Activated T-cell treated with anti-CD3 and anti-CD28 coated beads, Interleukin-2, amount 50 U/mL, for 4 hours (primary cell): ENCODE measurements at regions not wholly inside any gene's neighbourhood (a gene's known extent, or its start where the extent isn't known, plus 50 kb on each side); places are given as distances from the start of the nearest gene placed in this dataset.

Experiments used
- ATAC-seq, 2 donors: fragments of 200-7000 bp; cut with Tn5 transposase; one replicate each; pipeline ENCODE4 v1.10.0; 2021
- DNase-seq: peaks from one replicate; pipeline ENCODE4 v3.0.0-alpha.2; 2020
- H3K27me3 Mint-ChIP-seq: one replicate; pipeline ENCODE4 v1.8.0; 2021; ENCODE audit warnings: low read depth, mixed read lengths
- H3K36me3 Mint-ChIP-seq: one replicate; pipeline ENCODE4 v1.8.0; 2022; ENCODE audit warnings: mixed read lengths; ENCODE audit not compliant: insufficient read depth
- H3K4me1 Mint-ChIP-seq: one replicate; pipeline ENCODE4 v1.8.0; 2021; ENCODE audit warnings: low read depth, mixed read lengths
- H3K4me3 Mint-ChIP-seq: one replicate; pipeline ENCODE4 v1.8.0; 2021; ENCODE audit warnings: mild to moderate bottlenecking, moderate library complexity, mixed read lengths
- H3K9me3 Mint-ChIP-seq: one replicate; pipeline ENCODE4 v1.8.0; 2021; ENCODE audit warnings: mixed read lengths

GRCh38 chr6:15927531-15928225 is 201.2 kb upstream of the MYLIP start:
- Mint-ChIP-seq H3K4me1 (no peaks in the 10 kb centered on the region), H3K4me3 (no peak overlapping the region), H3K36me3 (peaks cover 1% of the 10 kb centered on the region), H3K9me3 (peaks cover 28% of the 10 kb centered on the region), H3K27me3 (peaks cover 18% of the 10 kb centered on the region)
- DNase-seq: no peak
- ATAC-seq: no peak

GRCh38 chr6:15926256-15926655 is 202.6 kb upstream of the MYLIP start:
- DNase-seq (no peak), ATAC-seq (no peak)
- Mint-ChIP-seq H3K9me3 (peaks cover 22% of the 10 kb centered on the region), H3K4me3 (no peak overlapping the region), H3K27me3 (peaks cover 18% of the 10 kb centered on the region), H3K36me3 (peaks cover 1% of the 10 kb centered on the region), H3K4me1 (no peaks in the 10 kb centered on the region)

GRCh38 chr6:15924893-15925292 is 204.0 kb upstream of the MYLIP start:
- Mint-ChIP-seq H3K27me3 (peaks cover 15% of the 10 kb centered on the region), H3K36me3 (no peaks in the 10 kb centered on the region), H3K4me1 (no peaks in the 10 kb centered on the region), H3K9me3 (peaks cover 11% of the 10 kb centered on the region), H3K4me3 (no peak overlapping the region)
- DNase-seq: no peak
- ATAC-seq: no peak

- Mint-ChIP-seq H3K27me3 (peaks cover 13% of the 10 kb centered on the region), H3K36me3 (no peaks in the 10 kb centered on the region), H3K9me3 (peaks cover 3% of the 10 kb centered on the region), H3K4me3 (no peak overlapping the region), H3K4me1 (no peaks in the 10 kb centered on the region)
- DNase-seq (no peak), ATAC-seq (no peak)
These were observed 206.2 kb upstream of the MYLIP start for GRCh38 chr6:15922510-15923250.

- no peaks in the 10 kb centered on the region for H3K4me1 Mint-ChIP-seq
- H3K9me3 Mint-ChIP-seq: peaks cover under 1% of the 10 kb centered on the region
- DNase-seq (no peak), ATAC-seq (no peak)
- peaks cover 1% of the 10 kb centered on the region for H3K27me3 Mint-ChIP-seq
- no peaks in the 10 kb centered on the region for H3K36me3 Mint-ChIP-seq
- H3K4me3 Mint-ChIP-seq: no peak overlapping the region
These were observed 207.6 kb upstream of the MYLIP start for GRCh38 chr6:15921243-15921642.

- Mint-ChIP-seq H3K9me3 (no peaks in the 10 kb centered on the region), H3K4me1 (peaks cover 15% of the 10 kb centered on the region), H3K36me3 (no peaks in the 10 kb centered on the region), H3K4me3 (no peak overlapping the region), H3K27me3 (peaks cover 2% of the 10 kb centered on the region)
- DNase-seq: no peak
- no peak for ATAC-seq
These were observed 212.3 kb upstream of the MYLIP start for GRCh38 chr6:15916581-15916980.

GRCh38 chr6:15915508-15916178 is 213.2 kb upstream of the MYLIP start:
- no peak for ATAC-seq
- peaks cover 2% of the 10 kb centered on the region for H3K27me3 Mint-ChIP-seq
- DNase-seq: no peak
- H3K4me1 Mint-ChIP-seq: peaks cover 15% of the 10 kb centered on the region
- no peak overlapping the region for H3K4me3 Mint-ChIP-seq
- no peaks in the 10 kb centered on the region for H3K36me3 Mint-ChIP-seq
- H3K9me3 Mint-ChIP-seq: no peaks in the 10 kb centered on the region

- ATAC-seq (peak; percentile 76), DNase-seq (no peak)
- Mint-ChIP-seq H3K9me3 (no peaks in the 10 kb centered on the region), H3K36me3 (no peaks in the 10 kb centered on the region), H3K4me1 (peaks cover 15% of the 10 kb centered on the region), H3K27me3 (peaks cover 2% of the 10 kb centered on the region), H3K4me3 (no peak overlapping the region)
These were observed 214.3 kb upstream of the MYLIP start for GRCh38 chr6:15914553-15914952.

- ATAC-seq (no peak), DNase-seq (no peak)
- Mint-ChIP-seq H3K36me3 (no peaks in the 10 kb centered on the region), H3K27me3 (peaks cover 2% of the 10 kb centered on the region), H3K4me3 (no peak overlapping the region), H3K4me1 (peaks cover 15% of the 10 kb centered on the region), H3K9me3 (no peaks in the 10 kb centered on the region)
These were observed 215.3 kb upstream of the MYLIP start for GRCh38 chr6:15913573-15913972.

- no peak for ATAC-seq
- DNase-seq: no peak
- Mint-ChIP-seq H3K4me1 (peaks cover 15% of the 10 kb centered on the region), H3K9me3 (no peaks in the 10 kb centered on the region), H3K27me3 (peaks cover 2% of the 10 kb centered on the region), H3K36me3 (no peaks in the 10 kb centered on the region), H3K4me3 (no peak overlapping the region)
These were observed 216.1 kb upstream of the MYLIP start for GRCh38 chr6:15912505-15913400.

GRCh38 chr6:15911753-15912504 is 217.0 kb upstream of the MYLIP start:
- Mint-ChIP-seq H3K27me3 (peaks cover 2% of the 10 kb centered on the region), H3K4me1 (peaks cover 15% of the 10 kb centered on the region), H3K36me3 (no peaks in the 10 kb centered on the region), H3K9me3 (no peaks in the 10 kb centered on the region), H3K4me3 (no peak overlapping the region)
- ATAC-seq (peak; percentile 79 to 80), DNase-seq (no peak)

- ATAC-seq (no peak), DNase-seq (no peak)
- H3K4me1 Mint-ChIP-seq: peaks cover 17% of the 10 kb centered on the region
- no peaks in the 10 kb centered on the region for H3K36me3 Mint-ChIP-seq
- H3K9me3 Mint-ChIP-seq: no peaks in the 10 kb centered on the region
- H3K4me3 Mint-ChIP-seq: no peak overlapping the region
- H3K27me3 Mint-ChIP-seq: peaks cover 2% of the 10 kb centered on the region
These were observed 219.4 kb upstream of the MYLIP start for GRCh38 chr6:15909290-15910070.

GRCh38 chr6:15908871-15909270 is 220.0 kb upstream of the MYLIP start:
- H3K27me3 Mint-ChIP-seq: peaks cover 2% of the 10 kb centered on the region
- no peaks in the 10 kb centered on the region for H3K36me3 Mint-ChIP-seq
- H3K4me3 Mint-ChIP-seq: no peak overlapping the region
- ATAC-seq (no peak), DNase-seq (no peak)
- H3K9me3 Mint-ChIP-seq: no peaks in the 10 kb centered on the region
- H3K4me1 Mint-ChIP-seq: peaks cover 14% of the 10 kb centered on the region
